ENCODE measurements at regions not wholly inside any gene's neighbourhood (a gene's known extent, or its start where the extent isn't known, plus 50 kb on each side); places are given as distances from the start of the nearest gene placed in this dataset.

- no peak for TF ChIP-seq CTCF (IDR thresholded peaks at IDR 0.05)
- TF ChIP-seq POLR2A (IDR thresholded peaks at IDR 0.05) = no peak
These were observed 187.6 kb upstream of the S1PR3 start for GRCh38 chr9:88803546-88804253.

Data from transverse colon (tissue), 3 donors.